Spleen (tissue), 11 donors: ENCODE measurements at regions not wholly inside any gene's neighbourhood (a gene's known extent, or its start where the extent isn't known, plus 50 kb on each side); places are given as distances from the start of the nearest gene placed in this dataset.

Source experiments
- DNase-seq: peaks from one replicate; pipeline ENCODE4 v3.0.0-alpha.2; 2020
- H3K27ac ChIP-seq, 8 donors: fragments of 200-600 bp; sonication (generic) in 7 of 8; 1 replicate in 4 of 8; 2 replicates in 4 of 8; pipeline versions ENCODE4 v1.5.0 to v1.8.0; 2016 to 2021; ENCODE audit warnings: inconsistent platforms in 4 of 8, mild to moderate bottlenecking in 4 of 8, moderate library complexity in 1 of 8
- H3K27me3 ChIP-seq, 7 donors: fragments of 200-600 bp; sonication (generic) in 6 of 7; replicated peaks in 1 of 7; 1 replicate in 4 of 7; 2 replicates in 3 of 7; pipeline versions ENCODE4 v1.5.0 to v1.8.0; 2016 to 2021; ENCODE audit warnings: inconsistent platforms in 3 of 7, mild to moderate bottlenecking in 1 of 7
- H3K36me3 ChIP-seq, 6 donors: fragments of 200-600 bp; sonication (generic) in 5 of 6; 1 replicate in 4 of 6; 2 replicates in 2 of 6; pipeline versions ENCODE4 v1.5.0 to v1.8.0; 2016 to 2021; ENCODE audit warnings: inconsistent platforms in 2 of 6
- H3K4me1 ChIP-seq, 6 donors: fragments of 200-600 bp; sonication (generic) in 5 of 6; 1 replicate in 3 of 6; 2 replicates in 3 of 6; pipeline versions ENCODE4 v1.5.0 to v1.8.0; 2016 to 2021; ENCODE audit warnings: inconsistent platforms in 3 of 6
- H3K4me3 ChIP-seq, 8 donors: fragments of 200-600 bp; sonication (generic) in 7 of 8; 1 replicate in 4 of 8; 2 replicates in 4 of 8; pipeline versions ENCODE4 v1.5.0 to v1.8.0; 2016 to 2021; ENCODE audit warnings: inconsistent platforms in 4 of 8, mild to moderate bottlenecking in 4 of 8, moderate library complexity in 2 of 8
- H3K9me3 ChIP-seq, 8 donors: fragments of 200-600 bp; sonication (generic) in 7 of 8; 1 replicate in 4 of 8; 2 replicates in 4 of 8; pipeline versions ENCODE4 v1.5.0 to v1.8.0; 2016 to 2021; ENCODE audit warnings: inconsistent platforms in 4 of 8
- POLR2A ChIP-seq, 3 donors: fragments of 450-650 bp; IDR thresholded peaks; one replicate each; pipeline ENCODE4 v1.5.1; 2017; ENCODE audit warnings: antibody characterized with exemption in 3 of 3, mild to moderate bottlenecking in 1 of 3
- POLR2AphosphoS5 ChIP-seq, 3 donors: sonication (generic); formaldehyde crosslinking; IDR thresholded peaks; one replicate each; pipeline ENCODE4 v1.5.1; 2017; ENCODE audit warnings: antibody characterized with exemption in 3 of 3
- WGBS, 5 donors: extraction: QIAGEN DNeasy Blood & Tissue Kit in 3 of 5; methylation state at CpG; one replicate each; pipeline versions ENCODE4 v1.1.5 to v1.1.7; 2013 to 2018; 5-methylcytosine and 5-hydroxymethylcytosine counted together
- intact Hi-C: fragments of 100-400 bp; cut with DNase I; formaldehyde crosslinking; loops from one replicate; pipeline ENCODE4 v1.15.0; 2023; ENCODE audit warnings: low total_unique reads
- TF ChIP-seq, protein P1 (sequence below), 11 experiments: fragments of 200-600 bp in 7 of 11; fragments of 450-650 bp in 4 of 11; sonication (generic) in 4 of 11; IDR thresholded peaks in 8 of 11; conservative IDR thresholded peaks in 3 of 11; 1 replicate in 7 of 11; 2 replicates in 4 of 11; pipeline versions ENCODE4 v1.4.0 to v1.8.0; 2016 to 2021; ENCODE audit warnings: antibody characterized with exemption in 11 of 11, inconsistent platforms in 4 of 11, mild to moderate bottlenecking in 1 of 11
- donor health status: healthy with polysubstance abuse.
- donor health status: DM: no; HTN: no; CAD: no; lungs with moderate emphysema.
- donor health status: DM: no; HTN: no; CAD: no.
- donor health status: Bipolar disorder and iron deficiency.
- donor health status: healthy.
- donor health status: DM: no; HTN: no; CAD: no.
- donor health status: DM: yes; HTN: yes; CAD: no.

DNA sequence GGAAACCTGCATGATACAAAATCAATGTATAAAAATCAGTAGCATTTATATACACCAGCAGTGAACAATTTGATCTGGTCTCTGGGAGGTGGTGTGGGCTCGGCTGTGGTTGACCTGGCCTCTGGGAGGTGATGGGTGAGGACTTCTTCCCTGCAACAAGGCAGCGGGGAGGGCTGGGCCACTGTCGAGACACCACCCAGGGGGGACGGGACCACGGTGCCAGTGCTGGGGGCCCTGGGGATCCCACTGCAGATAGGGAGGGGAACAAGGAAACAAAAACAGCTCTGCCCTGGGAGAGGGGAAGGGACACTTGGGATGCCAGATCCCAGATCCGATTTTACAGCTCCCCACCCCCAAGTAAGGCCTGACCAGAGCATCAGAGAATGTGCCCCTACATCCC lies 189.6 kb upstream of the SFSWAP start:
- Histone ChIP-seq H3K27ac (no peak overlapping the region), H3K4me1 (no peaks in the 10 kb centered on the region), H3K36me3 (no peaks in the 10 kb centered on the region), H3K4me3 (no peak overlapping the region), H3K9me3 (peaks cover 7 to 27% (median 20%) of the 10 kb centered on the region in 8 donors), H3K27me3 (peaks cover 0 to 7% (median 0%) of the 10 kb centered on the region in 7 donors)
- DNase-seq: no peak
- WGBS, 5 donors: 76 to 89% (median 80%) methylated on average over 6 of the region's 6 CpGs
- intact Hi-C loops: no loop called here
- TF ChIP-seq, protein P1, sequence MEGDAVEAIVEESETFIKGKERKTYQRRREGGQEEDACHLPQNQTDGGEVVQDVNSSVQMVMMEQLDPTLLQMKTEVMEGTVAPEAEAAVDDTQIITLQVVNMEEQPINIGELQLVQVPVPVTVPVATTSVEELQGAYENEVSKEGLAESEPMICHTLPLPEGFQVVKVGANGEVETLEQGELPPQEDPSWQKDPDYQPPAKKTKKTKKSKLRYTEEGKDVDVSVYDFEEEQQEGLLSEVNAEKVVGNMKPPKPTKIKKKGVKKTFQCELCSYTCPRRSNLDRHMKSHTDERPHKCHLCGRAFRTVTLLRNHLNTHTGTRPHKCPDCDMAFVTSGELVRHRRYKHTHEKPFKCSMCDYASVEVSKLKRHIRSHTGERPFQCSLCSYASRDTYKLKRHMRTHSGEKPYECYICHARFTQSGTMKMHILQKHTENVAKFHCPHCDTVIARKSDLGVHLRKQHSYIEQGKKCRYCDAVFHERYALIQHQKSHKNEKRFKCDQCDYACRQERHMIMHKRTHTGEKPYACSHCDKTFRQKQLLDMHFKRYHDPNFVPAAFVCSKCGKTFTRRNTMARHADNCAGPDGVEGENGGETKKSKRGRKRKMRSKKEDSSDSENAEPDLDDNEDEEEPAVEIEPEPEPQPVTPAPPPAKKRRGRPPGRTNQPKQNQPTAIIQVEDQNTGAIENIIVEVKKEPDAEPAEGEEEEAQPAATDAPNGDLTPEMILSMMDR (IDR thresholded peaks at IDR 0.05 in 8 of 11, conservative IDR thresholded peaks at IDR 0.05 in 3 of 11): no peak
- TF ChIP-seq POLR2A (IDR thresholded peaks at IDR 0.05): no peak
- no peak for TF ChIP-seq POLR2AphosphoS5 (IDR thresholded peaks at IDR 0.05)

DNA sequence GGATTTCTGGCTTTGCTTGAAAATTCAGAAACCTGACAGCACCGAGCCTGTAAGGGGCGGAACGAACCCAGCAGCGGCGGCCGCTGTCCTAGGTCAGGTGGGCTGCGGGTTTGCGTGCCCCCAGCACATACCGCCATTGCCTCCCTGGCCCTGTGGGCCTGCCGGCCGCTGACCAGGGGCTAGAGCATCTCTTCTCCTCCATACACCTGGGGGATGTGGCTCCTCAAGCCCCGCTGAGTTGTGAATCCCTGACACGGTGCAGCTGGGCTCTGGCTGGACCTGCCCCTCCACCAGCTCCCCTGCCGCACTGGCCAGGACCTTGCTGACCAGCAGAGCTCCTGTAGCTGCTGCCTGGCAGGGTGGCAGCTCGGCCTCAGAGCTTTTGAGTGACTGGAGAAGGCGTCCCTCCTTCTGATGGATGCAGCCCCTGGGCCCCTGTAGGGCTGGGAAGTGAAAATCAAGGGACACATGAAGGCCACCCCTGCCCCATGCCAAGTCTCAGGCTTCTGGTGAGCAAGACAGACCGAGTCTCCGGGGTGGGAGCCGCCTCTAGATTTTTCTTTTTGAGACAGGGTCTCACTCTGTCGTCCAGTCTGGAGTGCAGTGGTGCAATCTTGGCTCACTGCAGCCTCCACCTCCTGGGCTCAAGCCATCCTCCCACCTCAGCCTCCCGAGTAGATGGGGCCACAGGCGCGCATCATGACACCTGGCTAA lies 184.9 kb upstream of the SFSWAP start:
- 89 to 95% (median 91%) methylated on average over 12 to 23 of the region's 23 CpGs for WGBS, 5 donors
- TF ChIP-seq POLR2AphosphoS5 (IDR thresholded peaks at IDR 0.05) (no peak), POLR2A (IDR thresholded peaks at IDR 0.05) (no peak)
- TF ChIP-seq, protein P1 (IDR thresholded peaks at IDR 0.05 in 8 of 11, conservative IDR thresholded peaks at IDR 0.05 in 3 of 11): no peak
- H3K9me3 ChIP-seq: no peaks in the 10 kb centered on the region
- DNase-seq: no peak
- no peaks in the 10 kb centered on the region for H3K36me3 ChIP-seq
- H3K4me1 ChIP-seq: peaks cover 0 to 15% (median 3%) of the 10 kb centered on the region in 6 donors
- intact Hi-C loops: no loop called here
- H3K4me3 ChIP-seq: no peak overlapping the region
- H3K27ac ChIP-seq: no peak overlapping the region
- H3K27me3 ChIP-seq: peaks cover 0 to 13% (median 0%) of the 10 kb centered on the region in 7 donors

DNA sequence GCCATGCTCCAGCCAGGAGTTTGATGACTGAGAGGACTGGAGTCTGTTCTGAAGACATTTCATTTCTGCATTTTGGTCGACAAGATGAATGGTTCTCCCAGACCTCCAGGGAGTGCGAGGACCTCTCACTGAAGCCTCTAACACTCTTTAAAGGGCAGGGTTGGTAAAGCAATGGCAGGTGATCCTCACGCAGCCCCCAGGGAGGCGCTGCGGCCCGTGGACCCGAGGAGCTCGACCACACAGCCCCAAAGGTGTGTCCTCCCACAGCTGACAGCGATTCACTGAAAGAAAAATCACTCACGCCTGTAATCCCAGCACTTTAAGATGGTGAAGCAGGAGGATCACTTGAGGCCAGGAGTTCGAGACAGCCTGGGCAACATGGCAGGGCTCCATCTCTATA lies 183.8 kb upstream of the SFSWAP start:
- H3K27me3 ChIP-seq: peaks cover 0 to 24% (median 0%) of the 10 kb centered on the region in 7 donors
- WGBS, 5 donors: 77 to 93% (median 81%) methylated on average over 10 to 11 of the region's 11 CpGs
- H3K27ac ChIP-seq: no peak overlapping the region
- H3K36me3 ChIP-seq: no peaks in the 10 kb centered on the region
- no peak for DNase-seq
- TF ChIP-seq POLR2AphosphoS5 (IDR thresholded peaks at IDR 0.05) (no peak), POLR2A (IDR thresholded peaks at IDR 0.05) (no peak)
- TF ChIP-seq, protein P1 (IDR thresholded peaks at IDR 0.05 in 8 of 11, conservative IDR thresholded peaks at IDR 0.05 in 3 of 11): no peak
- peaks cover 0 to 15% (median 3%) of the 10 kb centered on the region in 6 donors for H3K4me1 ChIP-seq
- intact Hi-C loops: no loop called here
- H3K9me3 ChIP-seq: no peaks in the 10 kb centered on the region
- H3K4me3 ChIP-seq: no peak overlapping the region

DNA sequence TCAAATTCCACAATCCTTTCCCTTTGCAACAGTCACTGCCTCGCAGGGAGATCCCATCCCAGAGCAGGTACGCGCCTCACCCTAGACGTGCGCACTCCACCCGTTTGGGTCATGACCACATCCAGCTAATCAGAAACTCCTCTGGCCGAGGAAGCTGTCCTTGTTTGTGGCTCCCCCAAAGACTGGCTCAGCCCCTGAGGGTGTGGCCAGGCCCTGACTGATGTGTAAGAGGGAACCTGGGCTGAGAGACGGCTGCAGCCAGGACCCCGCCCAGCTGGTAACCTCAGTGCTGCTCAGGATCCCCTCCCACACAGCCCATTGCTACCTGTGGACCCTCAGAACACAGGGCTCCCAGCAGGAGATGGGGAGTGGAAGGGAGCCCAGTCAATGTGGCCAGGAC lies 183.2 kb upstream of the SFSWAP start:
- no peaks in the 10 kb centered on the region for H3K9me3 ChIP-seq
- TF ChIP-seq POLR2A (IDR thresholded peaks at IDR 0.05) (no peak), POLR2AphosphoS5 (IDR thresholded peaks at IDR 0.05) (no peak)
- TF ChIP-seq, protein P1 (IDR thresholded peaks at IDR 0.05 in 8 of 11, conservative IDR thresholded peaks at IDR 0.05 in 3 of 11): no peak
- DNase-seq: no peak
- intact Hi-C loops: no loop called here
- peaks cover 0 to 27% (median 0%) of the 10 kb centered on the region in 7 donors for H3K27me3 ChIP-seq
- no peak overlapping the region for H3K4me3 ChIP-seq
- WGBS, 5 donors: 85 to 88% (median 85%) methylated on average over 7 to 9 of the region's 9 CpGs
- no peak overlapping the region for H3K27ac ChIP-seq
- peaks cover 0 to 15% (median 3%) of the 10 kb centered on the region in 6 donors for H3K4me1 ChIP-seq
- H3K36me3 ChIP-seq: no peaks in the 10 kb centered on the region
